Lung (tissue), 11 donors: ENCODE measurements at regions not wholly inside any gene's neighbourhood (a gene's known extent, or its start where the extent isn't known, plus 50 kb on each side); places are given as distances from the start of the nearest gene placed in this dataset.

ENCODE experiments used
- ATAC-seq: fragments of 200-7000 bp; cut with Tn5 transposase; one replicate; pipeline ENCODE4 v1.9.1; 2020; ENCODE audit warnings: moderate number of reproducible peaks; ENCODE audit not compliant: insufficient read depth, low FRiP score
- DNase-seq, 3 donors: peaks; one replicate each; pipeline ENCODE4 v3.0.0-alpha.2; 2013 to 2017
- H3K27ac ChIP-seq, 2 donors: one replicate each; pipeline ENCODE4 v1.5.1; 2013; ENCODE audit warnings: mild to moderate bottlenecking in 2 of 2, moderate library complexity in 2 of 2, control low read depth in 1 of 2, inconsistent platforms in 1 of 2, low read depth in 1 of 2, low read length in 1 of 2
- H3K27me3 ChIP-seq, 3 donors: one replicate each; pipeline ENCODE4 v1.5.1; 2013; ENCODE audit warnings: low read length in 2 of 3; ENCODE audit not compliant: control insufficient read depth in 3 of 3, insufficient read depth in 3 of 3
- H3K36me3 ChIP-seq, 4 donors: one replicate each; pipeline ENCODE4 v1.5.1; 2013; ENCODE audit warnings: low read length in 4 of 4, mild to moderate bottlenecking in 1 of 4, moderate library complexity in 1 of 4; ENCODE audit not compliant: control insufficient read depth in 4 of 4, insufficient read depth in 4 of 4
- H3K4me1 ChIP-seq, 5 donors: one replicate each; pipeline ENCODE4 v1.5.1; 2013; ENCODE audit warnings: low read length in 5 of 5, mild to moderate bottlenecking in 2 of 5, moderate library complexity in 1 of 5; ENCODE audit not compliant: control insufficient read depth in 5 of 5, insufficient read depth in 5 of 5
- H3K4me3 ChIP-seq: one replicate; pipeline ENCODE4 v1.5.1; 2013; ENCODE audit warnings: mild to moderate bottlenecking, control low read depth, moderate library complexity
- H3K9ac ChIP-seq, 2 donors: one replicate each; pipeline ENCODE4 v1.5.1; 2013; ENCODE audit warnings: low read length in 2 of 2, control low read depth in 1 of 2; ENCODE audit not compliant: insufficient read depth in 1 of 2
- H3K9me3 ChIP-seq, 4 donors: one replicate each; pipeline ENCODE4 v1.5.1; 2013; ENCODE audit warnings: low read length in 3 of 4, mild to moderate bottlenecking in 1 of 4, moderate library complexity in 1 of 4; ENCODE audit not compliant: control insufficient read depth in 4 of 4, insufficient read depth in 3 of 4
- WGBS, 2 donors: extraction: QIAGEN DNeasy Blood & Tissue Kit; methylation state at CpG; one replicate each; pipeline ENCODE4 v1.1.7; 2013; 5-methylcytosine and 5-hydroxymethylcytosine counted together
- TF ChIP-seq, protein P1 (sequence below): IDR thresholded peaks from 2 replicates; pipeline ENCODE4 v1.5.1; 2012; ENCODE audit warnings: mild to moderate bottlenecking; ENCODE audit errors: control extremely low read depth, extremely low read depth
- donor health status: control.
- donor health status: control.
- donor health status: Bipolar disorder and iron deficiency.
- donor health status: healthy.
- donor health status: DM: yes; HTN: yes; CAD: no.

DNA sequence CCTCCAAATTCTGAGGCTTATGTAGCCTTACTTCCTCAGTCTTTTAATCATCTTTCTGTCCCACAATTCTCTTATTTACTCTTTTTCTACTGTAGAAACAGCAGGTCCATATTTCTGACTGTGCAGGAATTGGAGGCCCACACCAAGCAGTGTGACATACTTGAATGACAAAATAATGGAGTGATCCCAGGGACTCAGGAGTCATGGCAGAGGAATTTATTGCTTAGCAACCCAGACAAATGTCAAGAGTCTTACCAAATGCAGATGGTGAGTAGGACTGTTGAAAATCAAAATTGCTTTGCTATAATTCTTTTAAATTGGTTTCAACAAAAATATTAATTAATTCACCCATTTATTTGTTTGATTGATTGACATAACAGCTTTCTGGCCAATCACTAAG is 59.9 kb downstream of the HTR1B start:
- no peak overlapping the region for H3K4me3 ChIP-seq
- ATAC-seq (peak; percentile 27), DNase-seq (no peak)
- H3K27ac ChIP-seq = no peak overlapping the region
- no peaks in the 10 kb centered on the region for H3K27me3 ChIP-seq
- no peaks in the 10 kb centered on the region for H3K36me3 ChIP-seq
- TF ChIP-seq, protein P1, sequence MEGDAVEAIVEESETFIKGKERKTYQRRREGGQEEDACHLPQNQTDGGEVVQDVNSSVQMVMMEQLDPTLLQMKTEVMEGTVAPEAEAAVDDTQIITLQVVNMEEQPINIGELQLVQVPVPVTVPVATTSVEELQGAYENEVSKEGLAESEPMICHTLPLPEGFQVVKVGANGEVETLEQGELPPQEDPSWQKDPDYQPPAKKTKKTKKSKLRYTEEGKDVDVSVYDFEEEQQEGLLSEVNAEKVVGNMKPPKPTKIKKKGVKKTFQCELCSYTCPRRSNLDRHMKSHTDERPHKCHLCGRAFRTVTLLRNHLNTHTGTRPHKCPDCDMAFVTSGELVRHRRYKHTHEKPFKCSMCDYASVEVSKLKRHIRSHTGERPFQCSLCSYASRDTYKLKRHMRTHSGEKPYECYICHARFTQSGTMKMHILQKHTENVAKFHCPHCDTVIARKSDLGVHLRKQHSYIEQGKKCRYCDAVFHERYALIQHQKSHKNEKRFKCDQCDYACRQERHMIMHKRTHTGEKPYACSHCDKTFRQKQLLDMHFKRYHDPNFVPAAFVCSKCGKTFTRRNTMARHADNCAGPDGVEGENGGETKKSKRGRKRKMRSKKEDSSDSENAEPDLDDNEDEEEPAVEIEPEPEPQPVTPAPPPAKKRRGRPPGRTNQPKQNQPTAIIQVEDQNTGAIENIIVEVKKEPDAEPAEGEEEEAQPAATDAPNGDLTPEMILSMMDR = no peak
- H3K9me3 ChIP-seq = no peaks in the 10 kb centered on the region
- H3K9ac ChIP-seq = no peak overlapping the region
- no peaks in the 10 kb centered on the region for H3K4me1 ChIP-seq

DNA sequence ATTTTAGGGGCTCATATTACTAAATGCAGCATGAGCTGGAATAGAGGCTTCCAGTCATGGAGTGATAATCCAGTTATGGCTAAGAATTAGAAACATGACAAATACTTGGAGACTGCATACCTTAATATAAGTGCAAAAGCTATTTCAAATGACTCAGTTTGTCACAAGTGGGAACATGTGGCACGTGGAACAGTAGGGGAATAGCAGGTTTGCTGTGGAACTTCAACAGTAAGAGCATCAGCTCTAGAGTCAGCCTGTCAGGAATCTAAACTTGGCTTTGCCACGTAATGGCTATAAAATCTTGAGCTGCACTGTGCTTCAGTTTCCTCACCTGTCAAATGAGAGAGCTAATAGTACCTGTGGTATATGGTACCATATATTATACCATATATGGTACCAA is 62.1 kb downstream of the HTR1B start:
- Histone ChIP-seq H3K27me3 (no peaks in the 10 kb centered on the region), H3K4me3 (no peak overlapping the region), H3K27ac (no peak overlapping the region), H3K9me3 (no peaks in the 10 kb centered on the region), H3K9ac (no peak overlapping the region), H3K4me1 (no peaks in the 10 kb centered on the region), H3K36me3 (no peaks in the 10 kb centered on the region)
- DNase-seq (no peak), ATAC-seq (no peak)
- WGBS, 2 donors = 78 to 89% methylated on average over 2 of the region's 2 CpGs
- TF ChIP-seq, protein P1 = no peak

DNA sequence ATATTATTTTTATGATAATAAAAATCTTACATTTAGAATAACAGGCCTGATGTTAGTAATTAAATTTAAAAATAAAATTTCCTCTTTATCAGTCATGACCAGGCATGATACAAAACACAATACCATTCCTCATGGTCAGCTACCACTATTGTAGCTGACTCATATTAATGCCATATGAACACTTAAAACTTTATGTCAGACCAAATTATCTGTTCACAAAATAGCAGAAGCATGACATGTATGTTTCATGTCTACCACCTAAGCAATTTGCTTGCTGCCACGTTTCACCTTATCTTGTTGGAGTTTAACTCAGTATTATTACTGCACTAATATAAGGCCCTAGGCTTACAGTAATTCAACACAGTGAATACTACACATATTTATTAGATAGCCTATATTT is 65.7 kb downstream of the HTR1B start:
- H3K9ac ChIP-seq = no peak overlapping the region
- ATAC-seq = no peak
- no peaks in the 10 kb centered on the region for H3K36me3 ChIP-seq
- TF ChIP-seq, protein P1 = no peak
- WGBS, 2 donors = 56 to 80% methylated on average over 1 of the region's 1 CpG
- H3K27ac ChIP-seq = no peak overlapping the region
- H3K9me3 ChIP-seq = no peaks in the 10 kb centered on the region
- no peaks in the 10 kb centered on the region for H3K4me1 ChIP-seq
- no peak for DNase-seq
- no peaks in the 10 kb centered on the region for H3K27me3 ChIP-seq
- H3K4me3 ChIP-seq = no peak overlapping the region

DNA sequence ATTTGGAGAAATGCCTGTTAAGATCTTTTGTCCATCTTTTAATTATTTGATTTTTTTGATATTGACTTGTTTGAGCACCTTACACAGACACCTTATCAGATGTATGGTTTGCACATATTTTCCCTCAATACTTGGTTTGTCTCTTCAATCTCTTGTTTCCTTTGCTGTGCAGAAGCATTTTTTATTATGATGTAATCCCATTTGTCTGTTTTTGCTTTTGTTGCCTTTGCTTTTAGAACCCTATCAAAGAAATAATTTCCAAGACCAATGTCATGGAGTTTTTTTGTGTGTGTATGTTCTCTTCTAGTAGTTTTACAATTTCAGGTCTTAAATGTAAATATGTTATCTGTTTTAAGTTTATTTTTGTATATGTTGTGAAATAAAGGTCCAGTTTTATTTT is 73.9 kb downstream of the HTR1B start:
- Histone ChIP-seq H3K4me1 (no peaks in the 10 kb centered on the region), H3K27ac (no peak overlapping the region), H3K27me3 (no peaks in the 10 kb centered on the region), H3K9me3 (no peaks in the 10 kb centered on the region), H3K4me3 (no peak overlapping the region), H3K9ac (no peak overlapping the region), H3K36me3 (no peaks in the 10 kb centered on the region)
- no peak for DNase-seq
- ATAC-seq = no peak
- TF ChIP-seq, protein P1 = no peak
